Stimulated activated CD4-positive, alpha-beta T cell treated with anti-CD3 and anti-CD28 coated beads, Interleukin-15, amount 100 ng/mL, for 24 hours (primary cell): ENCODE measurements at regions not wholly inside any gene's neighbourhood (a gene's known extent, or its start where the extent isn't known, plus 50 kb on each side); places are given as distances from the start of the nearest gene placed in this dataset.
"Not testable (repeated sequence)": the region's sequence is repeated elsewhere in the genome, so short reads cannot be mapped to it uniquely, and the experiment has no call there.

Source experiments
- DNase-seq: peaks from one replicate; pipeline ENCODE4 v3.0.0-alpha.2; 2020

GRCh38 chr9:720239-720881 is 121.1 kb upstream of the DMRT1 start:
- no peak for DNase-seq

DNA sequence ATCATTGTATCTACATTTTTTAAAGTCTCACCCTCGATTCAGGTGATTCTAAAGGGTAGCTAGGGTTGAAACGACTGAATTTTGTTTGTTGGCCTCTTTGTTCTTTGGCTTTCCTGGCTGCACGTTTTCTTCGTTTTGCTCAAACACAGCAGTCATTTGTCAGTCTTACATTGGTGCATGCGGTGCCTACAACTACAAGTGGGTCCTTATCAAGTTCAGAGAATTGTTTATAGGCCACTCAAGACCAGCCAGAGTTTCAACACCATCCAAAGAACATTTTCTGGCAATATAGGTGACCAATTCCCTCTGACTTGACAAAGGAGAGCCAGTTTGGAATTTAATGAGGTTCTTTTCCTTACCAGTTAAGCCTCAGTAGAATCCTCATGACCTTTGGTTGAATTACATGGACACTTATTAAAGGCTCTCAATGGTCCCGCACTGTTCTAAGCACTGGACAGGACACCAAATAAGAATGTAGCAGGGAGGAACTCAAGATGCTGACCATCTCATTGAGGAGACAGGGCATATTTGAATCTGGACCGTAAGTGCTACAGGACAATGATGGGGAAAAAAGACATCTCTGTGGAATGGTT is 119.0 kb upstream of the DMRT1 start:
- no peak for DNase-seq

DNA sequence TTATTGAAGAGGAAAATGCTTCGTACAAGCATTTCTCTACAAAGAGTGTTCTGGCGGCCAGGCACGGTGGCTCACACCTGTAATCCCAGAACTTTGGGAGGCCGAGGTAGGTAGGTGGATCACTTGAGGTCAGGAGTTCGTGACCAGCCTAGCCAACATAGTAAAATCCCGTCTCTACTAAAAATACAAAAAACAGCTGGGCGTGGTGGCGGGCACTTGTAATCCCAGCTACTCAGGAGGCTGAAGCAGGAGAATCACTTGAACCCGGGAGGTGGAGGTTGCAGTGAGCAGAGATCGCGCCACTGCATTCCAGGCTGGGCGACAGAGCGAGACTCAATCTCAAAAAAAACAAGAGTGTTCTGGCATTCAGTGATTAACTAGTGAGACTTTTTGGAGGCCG is 117.0 kb upstream of the DMRT1 start:
- not testable (repeated sequence) for DNase-seq

- DNase-seq: no peak
Measured at GRCh38 chr9:726005-726404, 115.5 kb upstream of the DMRT1 start.

GRCh38 chr9:727767-728166 is 113.7 kb upstream of the DMRT1 start:
- DNase-seq: no peak

DNA sequence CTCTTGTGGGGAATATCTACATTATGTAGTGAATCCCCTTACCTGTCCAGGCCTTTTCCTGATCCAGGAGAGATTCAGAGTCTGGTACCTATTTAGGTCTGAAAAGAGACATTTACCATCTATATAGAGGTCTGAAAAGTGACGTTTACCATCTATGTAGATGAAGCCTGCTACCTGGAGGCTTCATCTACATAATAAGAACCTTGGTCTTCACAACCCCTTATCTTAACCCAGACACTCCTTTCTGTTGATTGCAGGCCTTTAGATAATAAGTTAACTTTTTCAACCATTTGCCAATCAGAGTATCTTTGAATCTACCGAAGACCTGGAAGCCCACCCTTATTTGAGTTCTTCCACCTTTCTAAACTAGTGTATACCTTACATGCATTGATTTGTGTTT is 113.0 kb upstream of the DMRT1 start:
- no peak for DNase-seq

- no peak for DNase-seq
Measured at GRCh38 chr9:731474-731873, 110.0 kb upstream of the DMRT1 start.

DNA sequence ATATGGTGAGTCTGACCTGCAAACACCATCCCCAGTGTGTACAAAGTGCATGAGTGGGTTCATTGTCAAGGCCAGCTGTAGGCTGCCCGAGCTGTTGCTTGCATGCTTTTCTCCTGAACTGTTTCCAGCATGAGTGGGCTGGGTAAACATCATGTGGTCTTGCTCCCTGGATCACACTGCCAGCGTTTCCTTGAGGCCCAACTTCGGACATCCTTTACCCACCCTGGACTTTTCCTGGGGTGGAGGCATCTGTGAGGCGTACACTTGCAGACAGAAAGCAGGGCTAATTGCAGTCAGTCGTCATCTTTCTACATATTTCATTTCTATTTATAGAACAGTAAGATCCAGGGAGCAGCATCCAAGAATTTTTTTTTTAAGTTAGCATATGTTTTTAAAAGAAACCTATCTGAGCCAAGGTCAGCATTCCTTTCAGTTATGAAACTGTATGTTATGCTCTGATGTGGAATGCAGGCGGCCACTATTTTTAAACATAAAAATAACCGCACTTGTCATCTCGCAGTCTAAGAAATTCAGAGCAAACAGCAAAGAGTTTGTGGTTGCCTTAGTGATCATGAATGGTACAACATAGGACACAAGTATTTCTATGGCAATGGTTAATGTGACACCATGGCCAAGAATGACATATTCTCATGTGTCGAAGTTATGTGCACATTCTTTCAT is 106.5 kb upstream of the DMRT1 start:
- no peak for DNase-seq

GRCh38 chr9:737400-738120 is 103.9 kb upstream of the DMRT1 start:
- no peak for DNase-seq

DNA sequence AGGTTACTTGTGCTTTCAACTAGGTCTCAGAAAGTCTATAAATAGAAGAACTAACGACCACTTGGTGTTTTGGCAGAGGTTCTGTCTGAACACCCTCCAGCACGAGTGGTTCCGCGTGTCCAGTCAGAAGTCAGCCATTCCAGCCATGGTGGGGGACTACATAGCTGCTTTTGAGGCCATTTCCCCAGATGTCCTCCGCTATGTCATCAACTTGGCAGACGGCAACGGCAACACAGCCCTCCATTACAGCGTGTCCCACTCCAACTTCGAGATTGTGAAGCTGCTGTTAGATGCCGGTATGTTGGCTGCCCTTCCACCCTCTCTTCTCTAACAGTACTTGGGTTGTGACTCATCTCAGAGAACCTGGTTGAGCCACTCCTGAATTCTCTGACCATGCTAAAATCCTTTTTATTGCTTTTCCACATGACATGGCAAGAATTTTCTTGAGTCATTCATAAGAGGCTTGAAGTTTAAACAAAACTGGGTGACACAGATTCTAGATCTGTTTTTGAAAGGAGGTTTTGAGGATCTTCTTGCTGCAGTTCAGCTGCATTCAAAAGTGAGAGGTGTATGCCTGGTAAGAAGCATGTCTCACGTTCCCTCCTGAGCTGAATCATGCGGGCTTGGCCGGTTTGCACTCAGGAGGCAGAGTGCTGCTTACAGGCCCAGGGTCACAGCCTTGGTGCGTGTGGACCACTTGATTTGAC is 103.1 kb upstream of the DMRT1 start:
- DNase-seq: no peak

- DNase-seq: no peak
Measured at GRCh38 chr9:739362-739761, 102.1 kb upstream of the DMRT1 start.

- no peak for DNase-seq
Measured at GRCh38 chr9:740221-740620, 101.3 kb upstream of the DMRT1 start.

DNA sequence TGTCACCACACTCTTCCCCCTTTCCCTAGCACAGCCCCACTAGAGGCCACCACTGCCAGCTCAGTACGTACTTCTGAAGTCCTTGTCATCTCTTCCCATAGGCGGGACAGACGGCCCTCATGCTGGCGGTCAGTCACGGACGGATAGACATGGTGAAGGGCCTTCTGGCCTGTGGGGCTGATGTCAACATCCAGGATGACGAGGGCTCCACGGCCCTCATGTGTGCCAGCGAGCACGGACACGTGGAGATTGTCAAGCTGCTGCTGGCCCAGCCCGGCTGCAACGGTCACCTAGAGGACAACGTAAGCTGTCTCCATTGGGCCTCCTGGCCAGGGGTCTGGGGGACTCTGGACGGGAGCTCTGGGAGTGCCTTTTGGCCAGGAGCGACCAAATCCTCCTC is 99.4 kb upstream of the DMRT1 start:
- DNase-seq: no peak

- DNase-seq: no peak
Measured at GRCh38 chr9:742914-743589, 98.4 kb upstream of the DMRT1 start.

DNA sequence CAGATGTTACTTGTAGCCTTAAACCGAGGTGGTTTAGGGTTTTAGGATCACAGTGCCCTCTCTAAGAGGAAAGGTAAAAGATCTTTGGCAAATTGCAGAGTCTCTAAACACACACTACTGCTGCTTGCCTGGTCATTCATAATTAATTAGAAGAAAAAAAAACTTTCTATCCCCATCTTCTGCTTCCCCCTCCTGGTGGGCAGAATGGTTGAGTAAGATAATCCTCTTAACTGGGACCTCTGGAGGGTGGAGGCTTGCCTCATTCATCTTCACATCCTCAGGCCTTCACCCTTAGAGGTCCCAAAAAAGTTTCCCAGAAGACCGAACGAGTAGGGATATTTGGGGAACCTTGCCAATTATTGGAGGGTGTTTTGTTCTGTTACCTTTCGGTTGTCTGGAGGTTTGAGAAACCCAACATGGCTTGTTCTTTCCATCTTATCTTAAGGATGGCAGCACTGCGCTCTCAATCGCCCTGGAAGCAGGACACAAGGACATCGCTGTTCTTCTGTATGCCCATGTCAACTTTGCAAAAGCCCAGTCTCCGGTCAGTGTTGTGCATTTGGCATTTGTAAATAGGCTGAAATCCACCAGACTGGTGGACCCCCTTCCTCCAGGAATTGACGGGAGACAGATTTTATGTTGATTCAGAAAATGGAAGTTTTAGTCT is 97.3 kb upstream of the DMRT1 start:
- no peak for DNase-seq

GRCh38 chr9:744790-745484 is 96.6 kb upstream of the DMRT1 start:
- no peak for DNase-seq

DNA sequence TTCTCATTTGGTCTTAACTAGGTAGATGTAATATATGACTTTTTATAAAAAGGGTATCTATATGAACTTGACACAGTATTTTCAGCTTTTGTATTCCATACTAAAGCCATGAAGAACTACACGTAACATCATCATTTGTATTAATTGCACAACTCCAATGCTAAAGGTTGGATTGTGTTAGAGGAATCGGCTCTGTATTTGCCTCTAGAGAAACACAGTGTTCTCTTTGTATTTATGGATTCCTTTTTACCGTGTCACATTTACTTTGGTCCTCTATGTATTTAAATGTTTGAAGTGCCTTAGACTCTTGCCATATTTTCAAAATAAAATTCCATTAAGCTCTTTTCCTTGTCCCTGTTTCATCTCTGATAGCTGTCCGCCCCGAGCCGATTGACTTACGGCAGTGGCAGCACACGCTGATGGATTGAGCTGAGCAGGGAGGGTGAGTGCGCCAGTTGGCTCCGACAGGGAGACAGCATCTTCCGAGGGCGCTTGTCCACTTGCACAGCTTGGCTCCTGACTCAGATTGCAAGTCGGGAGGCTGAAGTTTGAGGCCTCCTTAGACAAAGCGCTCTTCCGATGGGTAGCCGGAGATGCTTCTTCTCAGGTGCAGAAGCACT is 95.6 kb upstream of the DMRT1 start:
- no peak for DNase-seq

DNA sequence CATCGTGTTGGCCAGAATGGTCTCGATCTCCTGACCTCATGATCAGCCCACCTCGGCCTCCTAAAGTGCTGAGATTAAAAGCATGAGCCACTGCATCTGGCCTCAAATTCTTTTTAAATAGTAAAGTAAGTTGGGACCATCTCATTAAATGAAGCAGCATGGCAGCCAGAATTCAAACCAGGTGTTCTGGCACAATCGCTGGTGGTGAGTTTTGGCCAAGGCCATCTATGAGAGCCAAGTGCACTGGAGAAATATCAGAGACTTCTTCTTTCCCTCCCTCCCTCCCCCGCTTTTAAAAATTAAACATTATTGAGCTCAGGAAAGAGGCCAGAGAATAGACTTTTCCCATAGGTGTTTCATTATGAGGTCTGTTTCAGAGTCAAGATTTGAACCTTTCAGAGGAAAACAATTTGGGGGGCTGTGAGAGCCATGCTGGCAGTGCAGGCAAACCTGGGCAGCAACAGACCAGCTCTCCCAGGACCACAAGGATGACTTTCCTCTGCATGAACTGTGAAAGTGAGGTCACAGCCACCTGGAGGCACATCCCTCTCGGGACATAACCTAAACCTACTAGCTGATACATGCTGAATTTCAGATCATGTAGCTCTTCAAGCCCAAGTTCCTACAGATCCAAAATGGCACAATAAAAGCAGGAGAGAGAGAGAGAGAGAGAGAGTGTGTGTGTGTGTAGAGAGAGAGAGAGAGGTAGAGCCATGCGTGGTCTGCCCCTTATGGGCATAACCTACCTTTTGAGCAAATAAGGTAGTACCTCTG is 94.6 kb upstream of the DMRT1 start:
- no peak for DNase-seq

DNA sequence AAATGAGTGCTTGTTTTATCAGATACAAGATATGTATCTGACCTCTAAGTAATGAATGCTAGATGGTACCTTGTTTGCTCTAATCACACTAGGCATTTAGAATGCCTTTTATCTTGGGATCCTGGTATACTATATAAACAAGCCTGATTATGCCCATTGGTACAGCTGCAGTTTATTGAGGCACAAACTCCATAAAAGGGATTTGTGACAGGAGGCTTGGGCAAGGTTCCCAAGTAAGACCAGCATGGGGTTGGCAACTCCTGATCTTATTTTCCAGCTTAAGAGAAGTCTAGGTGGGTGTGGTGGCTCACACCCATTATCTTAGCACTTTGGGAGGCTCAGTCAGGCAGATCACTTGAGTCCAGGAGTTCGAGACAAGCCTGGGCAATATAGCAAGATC is 93.9 kb upstream of the DMRT1 start:
- DNase-seq: no peak

GRCh38 chr9:748861-749497 is 92.5 kb upstream of the DMRT1 start:
- DNase-seq: no peak
